Sigmoid colon (tissue), 4 donors: ENCODE measurements at regions not wholly inside any gene's neighbourhood (a gene's known extent, or its start where the extent isn't known, plus 50 kb on each side); places are given as distances from the start of the nearest gene placed in this dataset.

Source experiments
- EP300 ChIP-seq, 4 donors: sonication (generic); formaldehyde crosslinking; IDR thresholded peaks; one replicate each; pipeline ENCODE4 v1.6.1; 2017; ENCODE audit warnings: antibody characterized with exemption in 4 of 4
- POLR2A ChIP-seq, 2 donors: fragments of 450-650 bp; IDR thresholded peaks; one replicate each; pipeline ENCODE4 v1.6.1; 2016; ENCODE audit warnings: antibody characterized with exemption in 2 of 2, mild to moderate bottlenecking in 2 of 2, moderate library complexity in 2 of 2
- POLR2AphosphoS5 ChIP-seq, 4 donors: sonication (generic); formaldehyde crosslinking; IDR thresholded peaks; one replicate each; pipeline ENCODE4 v1.6.1; 2017; ENCODE audit warnings: antibody characterized with exemption in 4 of 4
- TF ChIP-seq, protein P1 (sequence below), 4 experiments: fragments of 450-650 bp in 3 of 4; fragments of 200-600 bp in 1 of 4; IDR thresholded peaks; one replicate each; pipeline ENCODE4 v1.5.1; 2016 to 2019; ENCODE audit warnings: antibody characterized with exemption in 4 of 4, mild to moderate bottlenecking in 3 of 4, moderate library complexity in 2 of 4

- TF ChIP-seq, protein P1, sequence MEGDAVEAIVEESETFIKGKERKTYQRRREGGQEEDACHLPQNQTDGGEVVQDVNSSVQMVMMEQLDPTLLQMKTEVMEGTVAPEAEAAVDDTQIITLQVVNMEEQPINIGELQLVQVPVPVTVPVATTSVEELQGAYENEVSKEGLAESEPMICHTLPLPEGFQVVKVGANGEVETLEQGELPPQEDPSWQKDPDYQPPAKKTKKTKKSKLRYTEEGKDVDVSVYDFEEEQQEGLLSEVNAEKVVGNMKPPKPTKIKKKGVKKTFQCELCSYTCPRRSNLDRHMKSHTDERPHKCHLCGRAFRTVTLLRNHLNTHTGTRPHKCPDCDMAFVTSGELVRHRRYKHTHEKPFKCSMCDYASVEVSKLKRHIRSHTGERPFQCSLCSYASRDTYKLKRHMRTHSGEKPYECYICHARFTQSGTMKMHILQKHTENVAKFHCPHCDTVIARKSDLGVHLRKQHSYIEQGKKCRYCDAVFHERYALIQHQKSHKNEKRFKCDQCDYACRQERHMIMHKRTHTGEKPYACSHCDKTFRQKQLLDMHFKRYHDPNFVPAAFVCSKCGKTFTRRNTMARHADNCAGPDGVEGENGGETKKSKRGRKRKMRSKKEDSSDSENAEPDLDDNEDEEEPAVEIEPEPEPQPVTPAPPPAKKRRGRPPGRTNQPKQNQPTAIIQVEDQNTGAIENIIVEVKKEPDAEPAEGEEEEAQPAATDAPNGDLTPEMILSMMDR (IDR thresholded peaks at IDR 0.05) = no peak
- no peak for TF ChIP-seq POLR2A (IDR thresholded peaks at IDR 0.05)
- no peak for TF ChIP-seq POLR2AphosphoS5 (IDR thresholded peaks at IDR 0.05)
- TF ChIP-seq EP300 (IDR thresholded peaks at IDR 0.05) = no peak
These were observed 85.2 kb downstream of the IRX1 start for GRCh38 chr5:3680821-3681220.
